H1 (cell line): ENCODE measurements at regions not wholly inside any gene's neighbourhood (a gene's known extent, or its start where the extent isn't known, plus 50 kb on each side); places are given as distances from the start of the nearest gene placed in this dataset.

Experiments used
- CTCF ChIA-PET: fragments of 300-600 bp; sonication (Branson Sonifier 250); formaldehyde crosslinking; loops from one replicate; lab custom pipeline; 2021; ENCODE audit not compliant: partially characterized antibody; lab: Charles Lee
- POLR2A ChIA-PET: fragments of 300-600 bp; sonication (Branson Sonifier 250); formaldehyde crosslinking; loops from one replicate; lab custom pipeline; 2021; ENCODE audit warnings: inconsistent platforms; ENCODE audit not compliant: partially characterized antibody; lab: Charles Lee
- DNase-seq, 2 experiments: peaks; one replicate each; pipeline versions ENCODE4 v3.0.0 to v3.0.0-alpha.2; 2010 to 2022; ENCODE audit warnings: low spot score in 2 of 2, low read depth in 1 of 2, mixed read lengths in 1 of 2
- FAIRE-seq: peaks from 2 replicates; lab custom pipeline; 2011; peaks lifted over from hg19 to GRCh38; lab: Jason Lieb, UNC
- H2AFZ ChIP-seq: 2 replicates; pipeline ENCODE4 v1.8.1; 2012; ENCODE audit warnings: low read length, inconsistent platforms
- H2AK5ac ChIP-seq: 2 replicates; pipeline ENCODE4 v1.6.1; 2013; ENCODE audit warnings: low read depth, low read length
- H2BK120ac ChIP-seq: replicated peaks from 2 replicates; pipeline ENCODE3; 2013; ENCODE audit warnings: low read depth, low read length, inconsistent platforms
- H2BK12ac ChIP-seq: 2 replicates; pipeline ENCODE4 v1.6.1; 2013; ENCODE audit warnings: low read depth, low read length
- H2BK15ac ChIP-seq: 2 replicates; pipeline ENCODE4 v1.6.1; 2013; ENCODE audit warnings: low read length
- H2BK20ac ChIP-seq: 2 replicates; pipeline ENCODE4 v1.6.1; 2013; ENCODE audit warnings: low read length
- H2BK5ac ChIP-seq: 2 replicates; pipeline ENCODE4 v1.6.1; 2013; ENCODE audit warnings: low read depth, low read length
- H3K14ac ChIP-seq: 2 replicates; pipeline ENCODE4 v1.6.1; 2013; ENCODE audit warnings: inconsistent platforms; ENCODE audit not compliant: insufficient read length
- H3K18ac ChIP-seq: 2 replicates; pipeline ENCODE4 v1.6.1; 2013; ENCODE audit warnings: low read length; ENCODE audit errors: extremely low read depth
- H3K23ac ChIP-seq: 2 replicates; pipeline ENCODE4 v1.6.1; 2013; ENCODE audit warnings: inconsistent platforms; ENCODE audit not compliant: insufficient read length
- H3K23me2 ChIP-seq: 2 replicates; pipeline ENCODE4 v1.6.1; 2013; ENCODE audit warnings: low read depth, low read length
- H3K27ac ChIP-seq: 2 replicates; pipeline ENCODE4 v1.6.1; 2011; ENCODE audit warnings: low read depth, low read length, inconsistent platforms
- H3K27me3 ChIP-seq, 4 experiments: replicated peaks in 1 of 4; 1 replicate in 1 of 4; 2 replicates in 3 of 4; pipeline versions ENCODE4 v1.6.1 to v1.8.1; 2011 to 2013; ENCODE audit warnings: low read length in 3 of 4, mild to moderate bottlenecking in 3 of 4, inconsistent platforms in 2 of 4, mixed read lengths in 2 of 4, moderate library complexity in 1 of 4; ENCODE audit not compliant: control insufficient read depth in 3 of 4, insufficient read depth in 3 of 4; ENCODE audit errors: extremely low read depth in 1 of 4
- H3K36me3 ChIP-seq, 4 experiments: 2 replicates each; pipeline versions ENCODE4 v1.6.1 to v1.8.1; 2011 to 2013; ENCODE audit warnings: mild to moderate bottlenecking in 4 of 4, low read length in 3 of 4, moderate library complexity in 2 of 4, control low read depth in 1 of 4, inconsistent platforms in 1 of 4; ENCODE audit not compliant: insufficient read depth in 4 of 4, control insufficient read depth in 2 of 4
- H3K4ac ChIP-seq: replicated peaks from 2 replicates; pipeline ENCODE3; 2013; ENCODE audit warnings: low read length, low read depth, mixed read lengths, inconsistent platforms; ENCODE audit not compliant: insufficient read length
- H3K4me1 ChIP-seq, 4 experiments: replicated peaks in 1 of 4; 1 replicate in 1 of 4; 2 replicates in 3 of 4; pipeline versions ENCODE4 v1.6.1 to v1.8.1; 2011 to 2013; ENCODE audit warnings: low read length in 3 of 4, inconsistent platforms in 2 of 4, mixed read lengths in 1 of 4; ENCODE audit not compliant: insufficient read depth in 4 of 4, control insufficient read depth in 3 of 4
- H3K4me2 ChIP-seq, 2 experiments: 2 replicates each; pipeline versions ENCODE4 v1.6.1 to v1.8.1; 2011 to 2013; ENCODE audit warnings: low read depth in 2 of 2, low read length in 2 of 2, control low read depth in 1 of 2, inconsistent platforms in 1 of 2, mild to moderate bottlenecking in 1 of 2; ENCODE audit not compliant: insufficient read depth in 1 of 2
- H3K4me3 ChIP-seq, 4 experiments: fragments of 200-600, 300-600 bp in 1 of 4; sonication (generic), shearing (Covaris generic), sonication (Bioruptor Twin) in 1 of 4; 2 replicates each; pipeline versions ENCODE4 v1.5.1 to v1.8.1; 2011 to 2016; ENCODE audit warnings: low read length in 4 of 4, low read depth in 3 of 4, control low read depth in 2 of 4, inconsistent platforms in 2 of 4, mild to moderate bottlenecking in 2 of 4, mixed read lengths in 1 of 4, moderate library complexity in 1 of 4; ENCODE audit not compliant: insufficient read depth in 2 of 4; ENCODE audit errors: extremely low read depth in 1 of 4
- H3K56ac ChIP-seq: replicated peaks from 2 replicates; pipeline ENCODE3; 2013; ENCODE audit warnings: low read depth, mild to moderate bottlenecking, mixed read lengths, low read length, inconsistent platforms; ENCODE audit not compliant: insufficient read length
- H3K79me1 ChIP-seq: 2 replicates; pipeline ENCODE4 v1.6.1; 2013; ENCODE audit warnings: low read depth, low read length, control low read depth
- H3K79me2 ChIP-seq, 2 experiments: 2 replicates each; pipeline versions ENCODE4 v1.6.1 to v1.8.1; 2012 to 2013; ENCODE audit warnings: low read length in 2 of 2, mild to moderate bottlenecking in 2 of 2, inconsistent platforms in 1 of 2; ENCODE audit not compliant: insufficient read depth in 2 of 2, control insufficient read depth in 1 of 2
- H3K9ac ChIP-seq, 4 experiments: replicated peaks in 1 of 4; 1 replicate in 1 of 4; 2 replicates in 3 of 4; pipeline versions ENCODE4 v1.6.1 to v1.8.1; 2011 to 2013; ENCODE audit warnings: low read depth in 3 of 4, low read length in 3 of 4, control low read depth in 2 of 4, mild to moderate bottlenecking in 2 of 4, moderate library complexity in 2 of 4, inconsistent platforms in 1 of 4; ENCODE audit errors: extremely low read depth in 1 of 4
- H3K9me3 ChIP-seq, 2 experiments: 2 replicates each; pipeline versions ENCODE4 v1.6.1 to v1.8.1; 2012 to 2013; ENCODE audit warnings: mild to moderate bottlenecking in 2 of 2, moderate library complexity in 2 of 2, control low read depth in 1 of 2, inconsistent platforms in 1 of 2, low read depth in 1 of 2, low read length in 1 of 2, mixed read lengths in 1 of 2; ENCODE audit not compliant: insufficient read depth in 2 of 2
- H4K20me1 ChIP-seq, 2 experiments: replicated peaks in 1 of 2; 2 replicates each; pipeline versions ENCODE3 to v1.8.1; 2011 to 2013; ENCODE audit warnings: inconsistent platforms in 2 of 2, low read length in 2 of 2, mild to moderate bottlenecking in 1 of 2; ENCODE audit not compliant: insufficient read depth in 2 of 2, control insufficient read depth in 1 of 2
- H4K5ac ChIP-seq: 2 replicates; pipeline ENCODE4 v1.6.1; 2013; ENCODE audit warnings: low read length, low read depth, mixed read lengths, inconsistent platforms; ENCODE audit not compliant: insufficient read length
- H4K8ac ChIP-seq: 2 replicates; pipeline ENCODE4 v1.8.0; 2013; ENCODE audit warnings: mild to moderate bottlenecking, moderate library complexity, low read length, inconsistent platforms; ENCODE audit not compliant: insufficient read depth; ENCODE audit errors: extremely low read depth
- H4K91ac ChIP-seq: replicated peaks from 2 replicates; pipeline ENCODE3; 2013; ENCODE audit warnings: low read length, mixed read lengths, inconsistent platforms; ENCODE audit not compliant: insufficient read length
- ATF2 ChIP-seq: IDR thresholded peaks from 2 replicates; pipeline ENCODE4 v1.6.1; 2012; ENCODE audit warnings: low read length, inconsistent platforms
- CREB1 ChIP-seq: IDR thresholded peaks from 2 replicates; pipeline ENCODE4 v1.6.1; 2012; ENCODE audit warnings: inconsistent platforms
- HDAC2 ChIP-seq, 2 experiments: fragments of 300-600 bp in 1 of 2; sonication (generic) in 1 of 2; IDR thresholded peaks; 2 replicates each; pipeline ENCODE4 v1.6.1; 2011 to 2012; ENCODE audit warnings: low read depth in 2 of 2, low read length in 2 of 2, mild to moderate bottlenecking in 2 of 2, moderate library complexity in 2 of 2, borderline replicate concordance in 1 of 2, inconsistent platforms in 1 of 2
- KDM4A ChIP-seq: IDR thresholded peaks from one replicate; pipeline ENCODE4 v1.7.1; 2012; ENCODE audit warnings: low read depth, mild to moderate bottlenecking, moderate library complexity, low read length, inconsistent platforms; ENCODE audit not compliant: severe bottlenecking
- SP1 ChIP-seq: IDR thresholded peaks from 2 replicates; pipeline ENCODE4 v1.6.1; 2011; ENCODE audit warnings: low read depth, low read length
- SUZ12 ChIP-seq: fragments of 200-600 bp; sonication (generic); IDR thresholded peaks from 2 replicates; pipeline ENCODE4 v1.6.1; 2012; ENCODE audit warnings: mild to moderate bottlenecking, inconsistent platforms, low read length, moderate library complexity, mixed read lengths
- TBP ChIP-seq: IDR thresholded peaks from 2 replicates; pipeline ENCODE4 v1.6.1; 2011; ENCODE audit warnings: low read depth, low read length, improper control_type of control experiment
- TCF12 ChIP-seq: IDR thresholded peaks from 2 replicates; pipeline ENCODE4 v1.6.1; 2011; ENCODE audit warnings: low read depth, mild to moderate bottlenecking, low read length
- TEAD4 ChIP-seq: IDR thresholded peaks from 2 replicates; pipeline ENCODE4 v1.6.1; 2012; ENCODE audit warnings: low read depth, low read length, inconsistent platforms, mixed read lengths
- USF2 ChIP-seq: IDR thresholded peaks from 2 replicates; pipeline ENCODE4 v1.6.1; 2011; ENCODE audit warnings: low read length, improper control_type of control experiment
- WGBS, 2 experiments: shearing (Covaris generic) in 1 of 2; methylation state at CpG; one replicate each; pipeline versions ENCODE4 v1.1.6 to v1.1.7; 2013 to 2015; ENCODE audit warnings: low lambda C conversion rate in 2 of 2, mixed read lengths in 2 of 2, inconsistent platforms in 1 of 2, low coverage in 1 of 2, missing lambda C conversion rate in 1 of 2; ENCODE audit not compliant: insufficient replicate concordance in 2 of 2, insufficient coverage in 1 of 2, insufficient read length in 1 of 2; ENCODE audit errors: extremely low coverage in 1 of 2, missing lambda C conversion rate in 1 of 2; 5-methylcytosine and 5-hydroxymethylcytosine counted together

DNA sequence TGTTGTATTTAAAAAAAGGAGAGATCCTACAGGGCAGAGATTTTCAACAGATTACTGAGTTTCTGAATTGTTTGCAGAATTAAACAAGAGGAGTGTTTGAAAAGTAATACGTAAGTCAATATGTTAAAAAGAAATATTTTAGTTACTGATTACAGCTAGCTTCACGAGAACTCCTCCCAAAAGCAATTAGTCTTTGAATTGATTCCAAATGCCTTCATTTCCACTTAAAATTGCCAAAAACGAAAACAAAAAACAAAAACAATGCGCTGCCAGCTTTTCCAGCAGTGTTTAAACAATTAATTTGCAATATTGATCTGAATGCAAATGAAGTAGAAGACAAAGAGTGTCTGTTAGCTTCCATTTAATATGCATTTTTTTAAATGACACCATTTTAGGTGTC lies 310.0 kb downstream of the IPO8 start:
- no peak overlapping the region for H3K9ac ChIP-seq
- H3K79me2 ChIP-seq: no peaks in the 10 kb centered on the region
- H3K4ac ChIP-seq: no peak overlapping the region
- no peak overlapping the region for H2BK5ac ChIP-seq
- no peak overlapping the region for H3K4me2 ChIP-seq
- H3K4me3 ChIP-seq: no peak overlapping the region
- no peak overlapping the region for H2BK12ac ChIP-seq
- no peak overlapping the region for H2BK20ac ChIP-seq
- no peaks in the 10 kb centered on the region for H3K27me3 ChIP-seq
- no peaks in the 10 kb centered on the region for H3K79me1 ChIP-seq
- H2AK5ac ChIP-seq: no peak overlapping the region
- ChIA-PET POLR2A (no interaction called here), CTCF (no interaction called here)
- H3K56ac ChIP-seq: no peak overlapping the region
- H3K18ac ChIP-seq: no peak overlapping the region
- FAIRE-seq (no peak), DNase-seq (no peak)
- H2AFZ ChIP-seq: no peak overlapping the region
- no peak overlapping the region for H3K14ac ChIP-seq
- WGBS, 2 experiments: 87% methylated on average over 4 of the region's 4 CpGs; no CpG with 5 or more reads in 1 of the 2 experiments
- no peak overlapping the region for H4K8ac ChIP-seq
- H2BK120ac ChIP-seq: no peak overlapping the region
- H3K27ac ChIP-seq: no peak overlapping the region
- no peaks in the 10 kb centered on the region for H3K36me3 ChIP-seq
- H3K9me3 ChIP-seq: peaks cover 15 to 17% of the 10 kb centered on the region in 2 experiments; a peak in 3 of 4 replicates
- H4K91ac ChIP-seq: no peak overlapping the region
- no peak overlapping the region for H3K23ac ChIP-seq
- no peaks in the 10 kb centered on the region for H3K23me2 ChIP-seq
- H4K20me1 ChIP-seq: no peaks in the 10 kb centered on the region
- no peaks in the 10 kb centered on the region for H3K4me1 ChIP-seq
- no peak overlapping the region for H2BK15ac ChIP-seq
- no peak overlapping the region for H4K5ac ChIP-seq
- no peak for TF ChIP-seq TEAD4
- no peak for TF ChIP-seq ATF2
- TF ChIP-seq SUZ12: no peak
- TF ChIP-seq SP1: no peak
- TF ChIP-seq USF2: no peak
- TF ChIP-seq CREB1: no peak
- no peak for TF ChIP-seq HDAC2 (IDR thresholded peaks at IDR 0.05; ENCODE audit: borderline replicate concordance in 1 of 2, low read depth in 2 of 2, low read length in 2 of 2)
- no peak for TF ChIP-seq KDM4A
- no peak for TF ChIP-seq TBP
- no peak for TF ChIP-seq TCF12
